Fibroblast of the conjunctiva (primary cell): ENCODE measurements at regions not wholly inside any gene's neighbourhood (a gene's known extent, or its start where the extent isn't known, plus 50 kb on each side); places are given as distances from the start of the nearest gene placed in this dataset.
"Not testable (repeated sequence)": the region's sequence is repeated elsewhere in the genome, so short reads cannot be mapped to it uniquely, and the experiment has no call there.

Experiments used
- DNase-seq: peaks from one replicate; pipeline ENCODE4 v3.0.0-alpha.2; 2010; ENCODE audit warnings: low read depth

GRCh38 chr7:10593080-10593479 is 380.6 kb upstream of the PHF14 start:
- DNase-seq, result no peak

- DNase-seq, result no peak
Observed at GRCh38 chr7:10596827-10597226, 376.8 kb upstream of the PHF14 start.

GRCh38 chr7:10604128-10604527 is 369.5 kb upstream of the PHF14 start:
- DNase-seq, result no peak

GRCh38 chr7:10612950-10613349 is 360.7 kb upstream of the PHF14 start:
- no peak for DNase-seq

GRCh38 chr7:10618953-10619352 is 354.7 kb upstream of the PHF14 start:
- no peak for DNase-seq

DNA sequence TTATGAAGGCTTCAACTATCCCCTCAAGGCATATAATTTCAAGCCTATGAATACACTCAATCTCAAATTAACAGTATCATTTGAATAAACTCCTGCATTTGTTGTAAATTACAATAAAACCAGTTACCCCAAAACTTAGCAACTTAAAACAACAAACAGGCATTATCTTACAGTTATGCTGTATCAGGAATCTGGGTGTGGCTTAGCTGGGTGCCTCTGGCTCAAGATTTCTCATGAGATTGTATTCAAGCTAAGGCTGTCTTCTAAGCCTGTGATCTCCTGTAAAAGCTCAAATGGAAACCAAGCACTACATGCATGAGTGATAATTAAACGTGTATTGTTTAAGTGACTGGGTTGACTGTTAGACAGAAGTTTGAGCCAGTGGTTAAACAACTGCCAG is 341.0 kb upstream of the PHF14 start:
- DNase-seq, result no peak

DNA sequence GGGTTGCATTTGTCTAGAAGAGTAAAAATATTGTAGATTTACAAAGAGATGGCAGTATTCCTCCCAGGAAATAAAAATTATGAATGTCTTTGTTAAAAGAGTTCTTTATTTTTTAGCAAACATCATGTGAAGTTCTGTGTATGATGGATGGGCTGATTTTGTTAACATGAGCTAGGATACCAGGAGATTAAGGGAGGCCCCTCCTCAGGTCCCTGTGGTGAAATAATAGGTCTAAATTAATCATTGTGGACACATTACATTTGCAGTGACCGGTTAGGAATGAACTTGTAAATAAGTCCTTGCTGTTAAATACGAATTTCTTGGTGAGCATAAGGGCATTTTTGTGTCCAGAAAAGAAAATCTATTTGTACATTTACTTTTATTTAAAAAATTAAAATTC is 339.4 kb upstream of the PHF14 start:
- no peak for DNase-seq

GRCh38 chr7:10637991-10638390 is 335.7 kb upstream of the PHF14 start:
- no peak for DNase-seq

- no peak for DNase-seq
Observed at GRCh38 chr7:10643545-10643944, 330.1 kb upstream of the PHF14 start.

DNA sequence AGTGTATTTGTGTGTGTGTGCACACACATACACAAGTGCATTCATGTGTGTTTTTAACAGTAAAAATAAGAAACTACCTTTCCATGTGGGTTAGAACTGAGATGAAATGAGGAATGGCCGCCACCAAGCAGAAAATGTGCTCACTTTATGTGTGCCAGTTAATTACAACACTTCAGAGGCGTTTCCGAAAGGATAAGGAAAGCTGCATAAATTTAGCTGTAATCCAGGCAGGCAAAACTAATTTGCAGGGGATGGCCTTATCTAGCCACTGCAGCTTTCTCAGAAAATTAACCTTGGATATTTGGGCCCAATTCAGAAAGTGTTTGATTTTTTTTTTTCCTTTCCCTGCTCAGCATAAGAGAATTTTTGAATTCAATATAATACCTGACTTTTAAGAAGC is 328.8 kb upstream of the PHF14 start:
- DNase-seq, result no peak

GRCh38 chr7:10646194-10646593 is 327.5 kb upstream of the PHF14 start:
- no peak for DNase-seq

DNA sequence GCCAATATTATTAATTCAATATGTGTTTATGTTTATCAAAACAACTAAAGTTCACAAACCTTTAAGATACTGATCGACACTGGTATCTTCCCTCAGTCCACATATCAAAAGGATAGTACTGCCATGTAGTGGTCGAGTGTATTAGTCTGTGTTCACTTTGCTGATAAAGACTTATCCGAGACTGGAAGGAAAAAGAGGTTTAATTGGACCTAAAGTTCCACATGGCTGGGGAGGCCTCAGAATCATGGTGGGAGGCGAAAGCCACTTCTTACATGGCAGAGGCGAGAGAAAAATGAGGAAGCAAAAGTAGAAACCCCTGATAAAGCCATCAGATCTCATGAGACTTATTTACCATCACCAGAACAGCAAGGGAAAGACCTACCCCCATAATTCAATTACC is 325.4 kb upstream of the PHF14 start:
- no peak for DNase-seq

DNA sequence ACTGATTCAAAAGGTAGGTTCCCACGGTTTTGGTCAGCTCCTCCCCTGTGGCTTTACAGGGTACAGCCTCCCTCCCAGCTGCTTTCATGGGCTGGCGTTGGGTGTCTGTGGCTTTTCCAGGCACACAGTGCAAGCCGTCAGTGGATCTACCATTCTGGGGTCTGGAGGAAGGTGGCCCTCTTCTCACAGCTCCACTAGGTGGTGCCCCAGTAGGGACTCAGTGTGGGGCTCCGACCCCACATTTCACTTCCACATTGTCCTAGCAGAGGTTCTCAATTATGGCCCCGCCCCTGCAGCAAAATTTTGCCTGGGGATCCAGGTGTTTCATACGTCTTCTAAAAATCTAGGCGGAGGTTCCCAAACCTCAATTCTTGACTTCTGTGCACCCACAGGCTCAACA is 324.6 kb upstream of the PHF14 start:
- not testable (repeated sequence) for DNase-seq

DNA sequence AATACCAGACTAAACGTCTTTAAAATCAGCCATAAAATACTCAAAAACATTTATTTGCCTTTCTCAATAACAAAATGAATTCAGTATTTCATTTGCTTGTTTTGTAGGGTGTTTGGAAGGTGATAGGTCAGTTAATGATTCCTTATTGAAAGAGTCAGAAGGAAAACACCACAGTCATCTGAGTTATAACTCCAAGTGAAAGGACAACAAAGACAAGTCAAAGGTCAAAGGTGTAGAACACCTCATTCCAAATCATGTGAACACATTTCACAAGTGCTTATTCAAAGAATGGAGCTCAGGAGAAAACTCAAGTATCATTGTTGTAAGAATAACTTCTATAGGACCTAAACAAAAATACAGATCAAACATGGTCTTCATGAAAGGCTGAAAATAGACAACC is 318.6 kb upstream of the PHF14 start:
- DNase-seq, result no peak

- no peak for DNase-seq
Observed at GRCh38 chr7:10657201-10657600, 316.5 kb upstream of the PHF14 start.

DNA sequence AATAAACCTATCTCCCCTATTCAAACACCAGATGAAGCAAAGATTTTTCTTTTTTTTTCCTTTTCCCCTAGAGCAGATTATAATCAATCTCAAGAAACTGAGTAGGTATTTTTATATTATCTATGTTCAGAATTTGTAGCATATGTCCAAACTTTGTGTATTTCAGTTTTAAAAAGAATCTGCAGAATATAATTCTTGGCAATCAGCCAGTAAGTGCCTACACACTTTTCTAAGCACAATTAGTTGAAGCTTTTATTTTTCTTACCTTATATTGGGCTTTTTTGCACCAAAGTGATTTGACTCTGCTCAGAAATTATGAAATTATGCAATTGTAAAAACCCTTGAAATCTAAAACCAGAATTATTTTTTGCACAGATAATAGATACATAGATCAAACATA is 315.8 kb upstream of the PHF14 start:
- DNase-seq, result no peak

DNA sequence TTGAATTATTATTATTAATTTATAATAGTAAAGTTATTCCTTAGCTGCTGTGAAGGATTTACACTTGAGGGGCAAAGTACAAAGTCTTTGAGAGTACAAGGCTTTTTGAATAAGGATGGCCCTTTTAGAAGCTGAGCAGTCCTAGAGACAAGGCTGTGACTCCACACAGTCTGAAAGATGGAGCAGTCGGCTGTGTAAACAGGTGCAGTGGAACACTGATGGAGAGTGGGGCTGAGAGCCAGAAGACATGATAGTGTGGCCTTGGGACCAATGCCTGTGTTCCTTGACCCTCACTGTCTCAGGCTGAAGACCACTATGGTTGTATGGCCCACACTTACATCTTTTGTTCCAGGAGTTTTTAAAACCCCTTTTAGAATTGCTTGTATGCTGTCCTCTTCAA is 311.2 kb upstream of the PHF14 start:
- no peak for DNase-seq

DNA sequence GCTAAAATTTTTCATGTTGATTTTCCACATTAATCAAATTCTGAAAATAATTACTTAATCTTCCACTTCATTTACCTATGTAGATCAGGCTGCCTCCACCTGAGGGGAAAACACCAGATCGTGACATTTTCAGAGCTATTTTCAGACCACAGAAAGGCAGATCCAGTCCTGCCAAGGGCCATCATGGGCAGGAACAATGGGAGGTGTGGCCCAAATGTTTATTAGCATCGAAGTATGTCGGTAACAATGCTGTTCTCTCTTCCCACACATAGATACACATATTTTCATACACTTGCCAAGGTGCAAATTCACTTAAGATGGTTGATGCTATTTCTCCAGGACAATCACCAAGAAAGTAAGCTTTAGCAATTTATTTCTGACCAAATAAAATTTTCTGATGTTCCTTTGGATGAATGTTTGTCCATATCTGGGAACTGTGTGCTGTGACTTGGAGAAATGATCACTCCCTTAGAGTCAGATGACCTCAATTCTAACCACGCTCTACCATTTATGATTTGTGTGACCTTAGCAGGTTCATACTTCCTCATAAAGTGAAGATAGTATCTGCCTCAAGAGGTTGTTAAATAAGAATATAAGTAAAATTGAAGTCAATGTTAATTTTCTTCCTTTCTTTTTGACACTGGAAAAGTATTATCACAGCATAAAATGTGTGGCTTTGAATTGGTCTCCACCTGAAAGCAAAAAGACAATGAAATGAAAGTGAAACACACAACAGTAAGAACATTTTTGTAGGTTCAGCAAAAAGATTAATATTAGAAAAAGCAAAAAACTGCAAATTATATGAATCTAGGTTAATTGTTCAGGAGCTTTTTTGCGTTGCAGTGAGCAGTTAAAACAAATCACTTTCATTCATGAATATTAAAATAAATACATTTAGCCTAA is 310.4 kb upstream of the PHF14 start:
- no peak for DNase-seq

GRCh38 chr7:10672186-10672585 is 301.5 kb upstream of the PHF14 start:
- DNase-seq, result no peak

- DNase-seq, result no peak
Observed at GRCh38 chr7:10677211-10677610, 296.5 kb upstream of the PHF14 start.

GRCh38 chr7:10677668-10678232 is 295.9 kb upstream of the PHF14 start:
- no peak for DNase-seq

GRCh38 chr7:10684606-10685005 is 289.1 kb upstream of the PHF14 start:
- no peak for DNase-seq

DNA sequence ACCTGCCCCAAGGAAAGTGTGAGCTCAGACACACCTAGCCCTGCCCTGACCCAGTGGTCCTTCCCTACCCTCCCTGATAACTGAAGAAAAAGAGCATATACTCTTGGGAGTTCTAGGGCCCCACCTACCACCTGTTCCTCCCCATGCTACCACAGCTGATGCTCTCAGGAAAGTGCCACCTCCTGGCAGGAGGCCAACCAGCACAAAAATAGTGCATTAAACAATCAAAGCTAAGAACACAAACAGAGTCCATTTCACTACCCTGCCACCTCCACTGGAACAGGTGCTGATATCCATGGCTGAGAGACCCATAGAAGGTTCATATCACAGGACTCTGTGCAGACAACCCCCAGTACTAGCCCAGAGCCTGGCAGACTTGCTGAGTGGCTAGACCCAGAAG is 288.6 kb upstream of the PHF14 start:
- DNase-seq, result no peak

GRCh38 chr7:10688544-10688943 is 285.1 kb upstream of the PHF14 start:
- no peak for DNase-seq
